GM18498 (cell line): ENCODE measurements at regions not wholly inside any gene's neighbourhood (a gene's known extent, or its start where the extent isn't known, plus 50 kb on each side); places are given as distances from the start of the nearest gene placed in this dataset.
"Not testable (repeated sequence)": the region's sequence is repeated elsewhere in the genome, so short reads cannot be mapped to it uniquely, and the experiment has no call there.

Experiments used
- ATAC-seq: cut with Tn5 transposase; IDR thresholded peaks from one replicate; pipeline ENCODE4 v1.9.1; 2021; ENCODE audit warnings: mild to moderate bottlenecking, moderate library complexity; ENCODE audit not compliant: unreplicated experiment

- ATAC-seq = no peak
These were observed 192.2 kb downstream of the MCHR2 start for GRCh38 chr6:99801805-99802204.

- no peak for ATAC-seq
These were observed 191.5 kb downstream of the MCHR2 start for GRCh38 chr6:99802396-99803031.

GRCh38 chr6:99808992-99809391 is 185.0 kb downstream of the MCHR2 start:
- ATAC-seq = no peak

GRCh38 chr6:99810295-99810694 is 183.7 kb downstream of the MCHR2 start:
- no peak for ATAC-seq

GRCh38 chr6:99810942-99811620 is 182.9 kb downstream of the MCHR2 start:
- no peak for ATAC-seq

- no peak for ATAC-seq
These were observed 182.4 kb downstream of the MCHR2 start for GRCh38 chr6:99811636-99812035.

- ATAC-seq = no peak
These were observed 180.5 kb downstream of the MCHR2 start for GRCh38 chr6:99813565-99813964.

- ATAC-seq = no peak
These were observed 179.6 kb downstream of the MCHR2 start for GRCh38 chr6:99814230-99814928.

GRCh38 chr6:99816795-99817194 is 177.2 kb downstream of the MCHR2 start:
- ATAC-seq = no peak

GRCh38 chr6:99818161-99818560 is 175.9 kb downstream of the MCHR2 start:
- ATAC-seq = no peak

- no peak for ATAC-seq
These were observed 174.2 kb downstream of the MCHR2 start for GRCh38 chr6:99819853-99820252.

- no peak for ATAC-seq
These were observed 172.9 kb downstream of the MCHR2 start for GRCh38 chr6:99821164-99821563.

- peak; percentile 89 for ATAC-seq
These were observed 171.1 kb downstream of the MCHR2 start for GRCh38 chr6:99822741-99823512.

GRCh38 chr6:99823513-99824235 is 170.3 kb downstream of the MCHR2 start:
- ATAC-seq = not testable (repeated sequence)

- ATAC-seq = no peak
These were observed 161.0 kb downstream of the MCHR2 start for GRCh38 chr6:99833034-99833433.

- no peak for ATAC-seq
These were observed 157.6 kb downstream of the MCHR2 start for GRCh38 chr6:99836471-99836870.

- no peak for ATAC-seq
These were observed 155.4 kb downstream of the MCHR2 start for GRCh38 chr6:99838607-99839006.

GRCh38 chr6:99841297-99841696 is 152.7 kb downstream of the MCHR2 start:
- no peak for ATAC-seq

- ATAC-seq = no peak
These were observed 148.0 kb downstream of the MCHR2 start for GRCh38 chr6:99846006-99846405.

GRCh38 chr6:99850841-99851240 is 143.2 kb downstream of the MCHR2 start:
- no peak for ATAC-seq

- no peak for ATAC-seq
These were observed 142.0 kb downstream of the MCHR2 start for GRCh38 chr6:99852031-99852430.
